HS-27A (cell line): ENCODE measurements at regions not wholly inside any gene's neighbourhood (a gene's known extent, or its start where the extent isn't known, plus 50 kb on each side); places are given as distances from the start of the nearest gene placed in this dataset.
"Not testable (repeated sequence)": the region's sequence is repeated elsewhere in the genome, so short reads cannot be mapped to it uniquely, and the experiment has no call there.

Experiments used
- DNase-seq: peaks from one replicate; pipeline ENCODE4 v3.0.0-alpha.2; 2012; ENCODE audit warnings: low read depth, missing footprints

GRCh38 chr17:70736375-70736957 is 567.1 kb downstream of the KCNJ2 start:
- DNase-seq, result no peak

GRCh38 chr17:70739065-70739464 is 569.7 kb downstream of the KCNJ2 start:
- DNase-seq, result no peak

GRCh38 chr17:70746574-70746973 is 577.2 kb downstream of the KCNJ2 start:
- DNase-seq, result not testable (repeated sequence)

GRCh38 chr17:70750983-70751382 is 581.7 kb downstream of the KCNJ2 start:
- no peak for DNase-seq

GRCh38 chr17:70752461-70752860 is 583.1 kb downstream of the KCNJ2 start:
- not testable (repeated sequence) for DNase-seq

GRCh38 chr17:70752966-70753467 is 583.7 kb downstream of the KCNJ2 start:
- DNase-seq, result no peak

GRCh38 chr17:70763018-70763417 is 593.7 kb downstream of the KCNJ2 start:
- DNase-seq, result no peak

GRCh38 chr17:70767102-70767701 is 597.9 kb downstream of the KCNJ2 start:
- no peak for DNase-seq

- no peak for DNase-seq
These were observed 600.6 kb downstream of the KCNJ2 start for GRCh38 chr17:70769956-70770355.

GRCh38 chr17:70771804-70772386 is 602.6 kb downstream of the KCNJ2 start:
- no peak for DNase-seq

- DNase-seq, result no peak
These were observed 603.4 kb downstream of the KCNJ2 start for GRCh38 chr17:70772761-70773160.

- DNase-seq, result no peak
These were observed 603.9 kb downstream of the KCNJ2 start for GRCh38 chr17:70773258-70773657.

- DNase-seq, result no peak
These were observed 605.2 kb downstream of the KCNJ2 start for GRCh38 chr17:70774339-70775117.

- no peak for DNase-seq
These were observed 606.3 kb downstream of the KCNJ2 start for GRCh38 chr17:70775679-70776078.

GRCh38 chr17:70776441-70776840 is 607.1 kb downstream of the KCNJ2 start:
- DNase-seq, result no peak

- DNase-seq, result no peak
These were observed 610.7 kb downstream of the KCNJ2 start for GRCh38 chr17:70780031-70780430.

- DNase-seq, result no peak
These were observed 616.7 kb downstream of the KCNJ2 start for GRCh38 chr17:70786081-70786480.

- DNase-seq, result no peak
These were observed 618.5 kb downstream of the KCNJ2 start for GRCh38 chr17:70787721-70788300.

GRCh38 chr17:70791748-70792443 is 622.6 kb downstream of the KCNJ2 start:
- no peak for DNase-seq

- DNase-seq, result no peak
These were observed 625.4 kb downstream of the KCNJ2 start for GRCh38 chr17:70794738-70795137.

- DNase-seq, result no peak
These were observed 626.3 kb downstream of the KCNJ2 start for GRCh38 chr17:70795620-70796019.

GRCh38 chr17:70796757-70797156 is 627.4 kb downstream of the KCNJ2 start:
- no peak for DNase-seq
